ENCODE measurements at regions not wholly inside any gene's neighbourhood (a gene's known extent, or its start where the extent isn't known, plus 50 kb on each side); places are given as distances from the start of the nearest gene placed in this dataset.

- DNase-seq (ENCODE audit: unreplicated experiment), result no peak
- ChIA-PET POLR2A (no interaction called here), CTCF (interaction anchor here (1.1 to 1.2 kb wide), 2 partner anchors 10 to 17 kb away, joined by 3 read pairs; no protein-coding TSS in a partner anchor)
- Mint-ChIP-seq H3K4me1 (ENCODE audit: insufficient read depth, unreplicated experiment) (no peaks in the 10 kb centered on the region), H3K9me3 (ENCODE audit: unreplicated experiment) (no peaks in the 10 kb centered on the region), H3K4me3 (ENCODE audit: unreplicated experiment) (no peak overlapping the region), H3K27me3 (ENCODE audit: insufficient read depth, unreplicated experiment) (no peaks in the 10 kb centered on the region), H3K27ac (ENCODE audit: low read depth, unreplicated experiment) (no peak overlapping the region), H3K36me3 (ENCODE audit: insufficient read depth, unreplicated experiment) (no peaks in the 10 kb centered on the region)
- no peak for TF ChIP-seq CTCF (IDR thresholded peaks at IDR 0.05; ENCODE audit: unreplicated experiment)
- intact Hi-C loops (cut with micrococcal nuclease), result loop anchor here (10.0 kb wide), 1 partner anchor 398 kb away; no protein-coding TSS in a partner anchor
- BruUV-seq (replicated peaks), result no TSS peak
These were observed 73.3 kb upstream of the HHIP start for GRCh38 chr4:144572660-144573059.

- BruUV-seq (replicated peaks), result no TSS peak
- Mint-ChIP-seq H3K36me3 (ENCODE audit: insufficient read depth, unreplicated experiment) (no peaks in the 10 kb centered on the region), H3K9me3 (ENCODE audit: unreplicated experiment) (no peaks in the 10 kb centered on the region), H3K4me1 (ENCODE audit: insufficient read depth, unreplicated experiment) (no peaks in the 10 kb centered on the region), H3K4me3 (ENCODE audit: unreplicated experiment) (no peak overlapping the region), H3K27ac (ENCODE audit: low read depth, unreplicated experiment) (no peak overlapping the region), H3K27me3 (ENCODE audit: insufficient read depth, unreplicated experiment) (no peaks in the 10 kb centered on the region)
- ChIA-PET POLR2A (no interaction called here), CTCF (no interaction called here)
- intact Hi-C loops (cut with micrococcal nuclease), result loop anchor here (10.0 kb wide), 1 partner anchor 399 kb away; no protein-coding TSS in a partner anchor
- no peak for DNase-seq (ENCODE audit: unreplicated experiment)
- no peak for TF ChIP-seq CTCF (IDR thresholded peaks at IDR 0.05; ENCODE audit: unreplicated experiment)
These were observed 72.0 kb upstream of the HHIP start for GRCh38 chr4:144574000-144574399.

- CTCF ChIA-PET, result no interaction called here
- Mint-ChIP-seq H3K36me3 (ENCODE audit: insufficient read depth, unreplicated experiment) (no peaks in the 10 kb centered on the region), H3K27ac (ENCODE audit: low read depth, unreplicated experiment) (no peak overlapping the region), H3K9me3 (ENCODE audit: unreplicated experiment) (no peaks in the 10 kb centered on the region), H3K4me1 (ENCODE audit: insufficient read depth, unreplicated experiment) (peaks cover 4% of the 10 kb centered on the region), H3K4me3 (ENCODE audit: unreplicated experiment) (no peak overlapping the region), H3K27me3 (ENCODE audit: insufficient read depth, unreplicated experiment) (no peaks in the 10 kb centered on the region)
- DNase-seq (ENCODE audit: unreplicated experiment), result no peak
- no TSS peak for BruUV-seq (replicated peaks)
- POLR2A ChIA-PET, result no interaction called here
- TF ChIP-seq CTCF (IDR thresholded peaks at IDR 0.05; ENCODE audit: unreplicated experiment), result no peak
- intact Hi-C loops (cut with micrococcal nuclease), result loop anchor here (10.0 kb wide), 1 partner anchor 400 kb away; no protein-coding TSS in a partner anchor
These were observed 71.4 kb upstream of the HHIP start for GRCh38 chr4:144574509-144574908.

- BruUV-seq (replicated peaks), result no TSS peak
- CTCF ChIA-PET, result no interaction called here
- no peak for TF ChIP-seq CTCF (IDR thresholded peaks at IDR 0.05; ENCODE audit: unreplicated experiment)
- no peaks in the 10 kb centered on the region for H3K9me3 Mint-ChIP-seq (ENCODE audit: unreplicated experiment)
- POLR2A ChIA-PET, result no interaction called here
- no peak overlapping the region for H3K27ac Mint-ChIP-seq (ENCODE audit: low read depth, unreplicated experiment)
- peak; percentile 23 for DNase-seq (ENCODE audit: unreplicated experiment)
- peaks cover 7% of the 10 kb centered on the region for H3K4me1 Mint-ChIP-seq (ENCODE audit: insufficient read depth, unreplicated experiment)
- H3K27me3 Mint-ChIP-seq (ENCODE audit: insufficient read depth, unreplicated experiment), result no peaks in the 10 kb centered on the region
- intact Hi-C loops (cut with micrococcal nuclease), result loop anchor here (10.0 kb wide), 1 partner anchor 400 kb away; no protein-coding TSS in a partner anchor
- no peaks in the 10 kb centered on the region for H3K36me3 Mint-ChIP-seq (ENCODE audit: insufficient read depth, unreplicated experiment)
- H3K4me3 Mint-ChIP-seq (ENCODE audit: unreplicated experiment), result no peak overlapping the region
These were observed 70.8 kb upstream of the HHIP start for GRCh38 chr4:144575181-144575580.
